Stimulated activated CD8-positive, alpha-beta memory T cell treated with anti-CD3 and anti-CD28 coated beads, Interleukin-4, amount 100 ng/mL, for 1 hour (primary cell): ENCODE measurements at regions not wholly inside any gene's neighbourhood (a gene's known extent, or its start where the extent isn't known, plus 50 kb on each side); places are given as distances from the start of the nearest gene placed in this dataset.
"Not testable (repeated sequence)": the region's sequence is repeated elsewhere in the genome, so short reads cannot be mapped to it uniquely, and the experiment has no call there.

Experiments
- DNase-seq, 2 donors: peaks; one replicate each; pipeline ENCODE4 v3.0.0-alpha.2; 2020; ENCODE audit warnings: low read depth in 2 of 2, low spot score in 1 of 2

- no peak for DNase-seq
Measured at GRCh38 chr3:124306665-124307064, 314.7 kb upstream of the ROPN1 start.

- no peak for DNase-seq
Measured at GRCh38 chr3:124313621-124314020, 321.7 kb upstream of the ROPN1 start.

GRCh38 chr3:124315215-124316033 is 323.5 kb upstream of the ROPN1 start:
- no peak for DNase-seq

GRCh38 chr3:124316034-124316287 is 324.0 kb upstream of the ROPN1 start:
- no peak for DNase-seq

- DNase-seq = no peak
Measured at GRCh38 chr3:124318014-124318413, 326.1 kb upstream of the ROPN1 start.

- no peak for DNase-seq
Measured at GRCh38 chr3:124318656-124319055, 326.7 kb upstream of the ROPN1 start.

GRCh38 chr3:124320976-124321375 is 329.1 kb upstream of the ROPN1 start:
- DNase-seq = no peak

- DNase-seq = no peak
Measured at GRCh38 chr3:124322309-124322880, 330.5 kb upstream of the ROPN1 start.

- DNase-seq = no peak
Measured at GRCh38 chr3:124322966-124323365, 331.0 kb upstream of the ROPN1 start.

- DNase-seq = no peak
Measured at GRCh38 chr3:124325248-124325647, 333.3 kb upstream of the ROPN1 start.

GRCh38 chr3:124329723-124330122 is 337.8 kb upstream of the ROPN1 start:
- no peak for DNase-seq

GRCh38 chr3:124333931-124334640 is 342.2 kb upstream of the ROPN1 start:
- no peak for DNase-seq

GRCh38 chr3:124336067-124336656 is 344.2 kb upstream of the ROPN1 start:
- no peak for DNase-seq

GRCh38 chr3:124345845-124346244 is 353.9 kb upstream of the ROPN1 start:
- no peak for DNase-seq

- no peak for DNase-seq
Measured at GRCh38 chr3:124346487-124346886, 354.6 kb upstream of the ROPN1 start.

GRCh38 chr3:124347418-124347817 is 355.5 kb upstream of the ROPN1 start:
- no peak for DNase-seq

GRCh38 chr3:124348555-124348954 is 356.6 kb upstream of the ROPN1 start:
- DNase-seq = not testable (repeated sequence)

- no peak for DNase-seq
Measured at GRCh38 chr3:124351430-124352148, 359.7 kb upstream of the ROPN1 start.

GRCh38 chr3:124352149-124352539 is 360.2 kb upstream of the ROPN1 start:
- no peak for DNase-seq

GRCh38 chr3:124353691-124354090 is 361.8 kb upstream of the ROPN1 start:
- DNase-seq = no peak

GRCh38 chr3:124354150-124354549 is 362.2 kb upstream of the ROPN1 start:
- no peak for DNase-seq
